IPS-NIHi7 (cell line): ENCODE measurements at regions not wholly inside any gene's neighbourhood (a gene's known extent, or its start where the extent isn't known, plus 50 kb on each side); places are given as distances from the start of the nearest gene placed in this dataset.

Source experiments
- DNase-seq: peaks from one replicate; pipeline ENCODE4 v3.0.0; 2012; ENCODE audit warnings: mixed read lengths; ENCODE audit errors: extremely low spot score

DNA sequence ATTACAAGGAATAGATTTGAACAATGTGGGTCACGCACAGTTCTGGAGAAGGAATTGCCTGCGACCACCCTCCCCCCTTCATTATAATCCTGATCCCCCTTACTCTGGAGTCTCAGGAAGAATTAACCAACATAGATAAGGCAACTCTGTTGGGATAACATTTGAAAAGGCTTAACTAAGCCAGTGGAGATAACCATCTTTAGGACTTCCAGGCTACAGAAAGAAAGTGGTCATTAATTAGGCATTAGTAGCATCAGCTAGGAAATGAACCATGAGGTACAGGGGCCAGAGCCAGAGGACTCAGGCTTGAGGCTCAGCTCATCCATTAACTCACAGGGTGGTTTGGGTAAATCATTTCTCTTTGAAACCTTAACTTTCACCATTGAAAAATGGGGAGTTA lies 720.0 kb upstream of the API5 start:
- DNase-seq = no peak

DNA sequence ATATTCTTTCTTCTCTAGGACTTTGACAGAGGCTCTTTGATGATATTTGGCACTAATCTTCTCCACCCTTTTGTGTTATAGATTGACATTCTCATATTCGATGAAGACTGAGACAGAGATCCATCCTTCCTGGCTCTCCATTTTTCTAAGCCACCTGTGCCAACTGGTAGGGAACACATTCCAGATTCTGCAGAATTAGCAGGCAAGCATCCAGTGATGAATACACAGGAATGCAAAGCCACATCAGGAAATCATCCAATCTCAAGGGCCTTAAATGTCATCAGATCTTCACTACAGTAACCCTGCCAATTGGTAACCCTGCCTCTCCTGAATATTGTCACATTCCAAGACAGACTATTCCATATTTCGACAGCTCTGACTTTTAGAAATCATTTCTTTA lies 718.4 kb upstream of the API5 start:
- DNase-seq = no peak

DNA sequence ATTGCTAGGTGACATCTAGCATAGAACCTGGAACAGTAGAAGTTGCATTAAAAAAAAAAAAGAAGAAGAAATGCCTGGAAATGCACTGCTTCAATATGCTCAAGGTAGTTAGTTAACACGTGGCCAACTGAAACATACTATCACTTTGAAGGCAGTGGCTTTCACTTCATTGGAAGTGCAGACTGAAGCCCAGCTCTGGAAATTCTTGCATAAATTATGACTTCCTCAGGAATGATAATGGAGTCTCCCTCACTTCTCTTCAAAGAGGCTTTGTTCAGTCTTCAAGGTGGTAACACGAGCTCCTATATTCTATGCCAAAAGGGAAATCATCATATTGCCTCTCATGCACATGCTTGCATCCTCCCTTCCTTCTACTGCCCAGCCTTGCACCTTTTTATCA lies 715.9 kb upstream of the API5 start:
- DNase-seq = peak; percentile 18

DNA sequence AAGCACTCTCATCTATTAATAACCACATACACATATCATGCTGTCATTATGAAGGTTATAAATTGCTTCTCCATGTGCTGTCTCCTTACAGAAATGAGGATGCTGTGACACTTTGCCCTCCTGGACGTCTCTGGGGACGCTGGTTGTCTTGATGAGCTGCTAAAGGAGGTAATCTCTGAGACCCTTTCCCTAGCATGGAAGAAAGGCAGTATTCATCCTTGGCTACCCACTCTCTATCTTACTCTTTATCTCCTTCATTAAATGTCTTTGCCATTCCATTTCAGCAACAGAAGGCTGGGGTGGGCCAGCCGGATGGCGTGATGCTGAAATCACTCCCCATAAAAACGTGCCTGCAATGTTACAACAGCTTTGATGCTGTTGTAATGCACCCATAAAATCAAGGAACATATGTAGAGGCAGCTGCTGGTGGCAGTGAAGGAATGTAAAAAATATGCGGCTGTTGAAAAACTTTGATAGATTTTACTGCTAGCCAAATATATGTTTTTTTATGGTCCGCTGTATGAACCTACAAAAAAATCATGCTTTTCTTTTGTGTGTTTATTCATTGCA lies 715.1 kb upstream of the API5 start:
- no peak for DNase-seq

DNA sequence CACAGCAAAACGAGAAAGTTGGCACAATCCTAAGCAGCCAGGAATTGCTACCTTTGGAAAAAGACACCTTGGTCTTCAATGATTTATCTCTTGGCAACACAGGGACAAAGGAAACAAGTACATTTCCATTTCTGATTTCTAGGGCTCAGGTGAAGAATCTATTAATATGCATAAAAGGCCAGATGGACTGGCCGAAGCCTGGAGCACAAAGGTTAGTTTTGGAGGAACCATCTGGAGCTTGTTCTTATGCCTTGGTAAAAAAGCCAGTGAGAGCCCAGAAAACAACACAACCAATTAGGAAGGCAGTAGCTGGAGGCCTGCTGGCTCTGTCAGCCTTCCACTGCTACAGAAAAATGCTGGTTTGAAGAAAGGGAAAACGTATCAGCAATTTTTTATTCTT lies 713.5 kb upstream of the API5 start:
- no peak for DNase-seq

DNA sequence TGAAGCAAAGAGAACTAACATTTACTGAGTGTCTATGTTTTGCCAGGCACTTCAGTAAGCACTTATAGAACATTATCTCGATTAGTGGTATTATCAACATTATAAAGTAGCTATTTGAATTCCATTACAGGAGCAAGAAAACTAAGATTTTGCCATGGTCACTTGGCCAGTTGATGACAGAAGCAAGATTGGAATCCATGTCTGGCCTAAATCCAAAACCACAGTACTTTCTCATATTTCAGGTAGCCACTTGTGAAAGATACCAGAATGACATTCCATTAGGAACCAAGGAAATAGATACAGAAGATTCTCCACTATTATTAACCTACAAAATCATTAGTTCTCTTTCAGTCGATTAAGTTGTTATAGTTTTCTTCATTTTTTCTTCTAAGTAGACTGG lies 691.0 kb upstream of the API5 start:
- no peak for DNase-seq

DNA sequence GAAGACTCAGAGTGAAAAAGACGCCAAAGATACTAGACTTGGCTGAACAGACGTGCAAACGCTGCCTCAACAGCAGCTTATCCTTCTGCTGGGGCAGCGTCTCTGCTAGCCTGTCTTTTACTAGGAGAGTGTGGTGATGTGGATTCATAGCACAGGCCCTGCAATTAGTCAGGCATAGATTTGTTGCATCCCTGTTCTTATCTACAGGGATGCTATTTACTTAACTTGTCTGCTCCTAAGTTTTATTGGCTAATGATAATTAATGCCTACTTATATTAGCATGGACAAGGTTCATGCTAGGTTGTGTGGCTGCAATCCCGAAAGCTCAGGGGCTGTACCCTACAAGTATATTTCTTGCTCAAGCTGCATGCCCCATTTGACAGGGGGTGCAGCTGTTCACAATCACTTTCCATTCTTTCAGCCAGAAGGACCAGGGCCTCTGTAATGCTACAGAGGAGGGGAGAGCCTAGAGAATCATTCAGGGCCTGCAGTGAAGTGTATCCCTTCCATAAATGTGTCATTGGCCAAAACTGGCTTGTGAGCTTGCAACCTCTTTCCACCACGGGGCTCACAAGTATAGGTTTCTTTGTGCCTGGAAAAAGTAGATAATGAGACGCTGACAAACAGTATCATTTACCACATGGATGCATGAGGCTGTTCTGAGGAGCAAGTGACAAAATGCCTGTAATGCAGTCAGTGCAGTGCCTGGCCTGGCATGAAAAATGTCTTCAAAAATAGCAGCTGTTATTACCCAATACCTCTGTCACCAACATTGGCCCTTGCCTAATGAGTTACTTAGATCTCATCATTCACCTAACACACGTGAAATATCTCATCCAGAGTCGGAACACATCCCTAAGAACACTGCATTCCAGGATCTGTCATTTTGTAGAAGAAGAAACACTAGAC lies 685.8 kb upstream of the API5 start:
- DNase-seq = no peak

DNA sequence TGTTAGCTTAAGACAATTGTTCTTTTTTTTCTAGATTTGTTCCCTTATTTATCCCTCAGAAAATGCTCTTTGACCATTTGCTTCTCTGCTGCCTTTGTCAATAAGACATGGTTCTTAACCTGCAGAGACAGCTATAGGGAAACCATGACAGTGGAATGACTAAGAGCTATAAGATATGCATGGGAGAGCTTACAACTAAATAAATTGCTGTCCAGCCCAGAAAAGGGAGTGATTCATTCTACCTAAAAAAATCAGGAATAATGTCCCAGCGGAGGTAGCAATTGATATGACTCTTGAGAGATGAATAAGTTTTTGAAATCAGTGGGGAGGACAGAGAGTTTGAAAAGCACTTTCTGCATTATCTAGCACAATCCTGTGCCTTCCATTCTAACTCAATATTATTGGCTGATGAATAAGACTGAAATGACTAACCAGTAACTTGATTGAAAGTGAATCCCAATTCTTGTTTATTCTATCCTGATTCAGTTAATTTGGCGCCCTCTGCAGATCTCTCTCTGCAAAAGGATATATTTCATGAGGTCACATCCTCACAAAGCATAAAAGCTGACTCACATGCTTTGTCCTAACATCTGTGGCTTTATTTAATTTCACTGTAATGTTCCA lies 680.5 kb upstream of the API5 start:
- DNase-seq = peak; percentile 43

DNA sequence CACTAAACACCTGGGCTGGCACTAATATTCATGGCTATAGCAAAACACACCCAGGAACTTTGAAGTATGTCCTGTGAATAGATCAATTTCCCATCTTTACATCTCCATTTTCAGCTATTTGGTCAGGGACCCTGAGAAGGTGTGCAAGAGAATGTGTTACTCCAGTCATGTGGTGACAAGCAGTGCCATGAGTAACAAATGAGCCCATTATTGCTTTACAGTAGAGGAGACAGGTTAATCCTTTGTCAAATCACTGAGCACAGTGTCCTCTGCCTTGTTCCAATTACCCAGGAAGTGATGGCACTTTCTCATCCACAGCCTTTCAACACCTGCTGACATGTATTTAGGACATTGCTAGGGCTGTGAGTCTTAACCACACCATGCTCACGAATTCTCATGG lies 664.8 kb upstream of the API5 start:
- DNase-seq = no peak

DNA sequence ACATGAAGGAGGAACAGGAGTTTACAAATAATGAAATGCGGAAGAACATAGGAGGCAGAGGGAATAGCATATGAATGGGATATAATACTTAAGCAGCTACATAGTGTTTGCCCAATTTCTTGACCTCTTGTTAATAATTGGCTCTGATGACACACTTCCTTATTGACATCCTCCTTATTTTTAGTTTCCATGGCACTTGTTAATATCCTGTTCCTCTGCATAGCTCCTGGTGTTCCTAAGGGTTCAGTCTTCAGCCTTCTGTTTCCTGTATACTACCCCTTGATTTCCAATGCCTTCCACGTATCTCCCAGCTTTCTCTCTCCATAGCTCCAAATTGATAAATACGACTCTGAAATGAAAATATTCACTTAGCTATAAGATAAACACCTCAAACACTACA lies 663.8 kb upstream of the API5 start:
- DNase-seq = no peak

DNA sequence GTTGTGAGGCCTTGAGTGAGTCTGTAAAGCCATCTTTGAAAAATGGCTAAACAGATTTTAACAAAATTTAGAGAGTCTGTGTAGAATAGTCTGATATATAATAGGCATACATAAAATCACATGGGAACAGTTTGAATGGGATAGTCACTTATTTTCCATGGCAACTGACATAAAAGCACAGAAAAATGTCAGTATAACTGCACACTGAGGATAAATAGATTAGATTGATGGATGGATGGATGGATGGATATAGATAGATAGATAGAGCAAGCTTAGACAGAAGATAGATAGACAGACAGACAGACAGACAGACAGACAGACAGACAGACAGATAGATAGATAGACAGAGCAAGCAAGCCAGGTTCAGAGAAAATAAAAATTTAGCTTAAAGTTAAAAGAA lies 660.2 kb upstream of the API5 start:
- no peak for DNase-seq

DNA sequence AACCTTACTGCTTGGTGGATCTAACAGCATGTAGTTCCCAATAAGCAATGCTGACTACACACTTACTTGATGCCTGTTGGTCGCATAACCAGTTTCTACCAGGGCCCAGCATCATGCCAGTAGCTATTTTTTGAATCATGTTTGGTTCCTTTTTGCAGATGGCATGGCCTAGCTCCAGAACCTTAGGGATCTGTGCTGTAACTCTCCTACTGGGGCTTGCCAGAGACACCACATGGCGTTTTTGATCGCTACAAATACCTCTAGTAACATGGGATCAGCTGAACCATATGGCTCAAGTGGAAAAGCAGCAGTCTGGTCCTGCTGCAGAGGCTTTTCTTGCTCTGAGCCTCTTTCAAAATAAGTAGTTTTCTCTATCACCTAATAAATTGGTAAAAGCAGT lies 654.6 kb upstream of the API5 start:
- no peak for DNase-seq

DNA sequence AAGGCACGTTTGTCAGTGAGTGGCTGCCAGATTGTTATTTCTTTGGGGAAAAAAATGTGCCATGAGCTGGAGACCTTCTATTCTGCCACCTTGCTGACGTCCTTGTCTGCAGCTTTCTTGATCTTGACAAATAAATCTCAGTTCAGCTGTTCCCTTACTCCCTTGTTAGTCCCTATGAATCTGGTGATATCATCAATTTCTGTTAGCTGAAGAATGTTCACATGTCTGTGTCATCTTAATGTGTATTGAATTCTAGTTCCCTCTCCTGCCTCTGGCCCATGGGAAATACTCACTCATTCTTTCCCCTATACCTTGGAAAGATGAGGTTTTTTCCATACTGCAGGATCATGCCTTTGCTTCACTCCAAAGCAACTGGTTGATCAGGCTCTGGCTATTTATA lies 649.9 kb upstream of the API5 start:
- DNase-seq = no peak

DNA sequence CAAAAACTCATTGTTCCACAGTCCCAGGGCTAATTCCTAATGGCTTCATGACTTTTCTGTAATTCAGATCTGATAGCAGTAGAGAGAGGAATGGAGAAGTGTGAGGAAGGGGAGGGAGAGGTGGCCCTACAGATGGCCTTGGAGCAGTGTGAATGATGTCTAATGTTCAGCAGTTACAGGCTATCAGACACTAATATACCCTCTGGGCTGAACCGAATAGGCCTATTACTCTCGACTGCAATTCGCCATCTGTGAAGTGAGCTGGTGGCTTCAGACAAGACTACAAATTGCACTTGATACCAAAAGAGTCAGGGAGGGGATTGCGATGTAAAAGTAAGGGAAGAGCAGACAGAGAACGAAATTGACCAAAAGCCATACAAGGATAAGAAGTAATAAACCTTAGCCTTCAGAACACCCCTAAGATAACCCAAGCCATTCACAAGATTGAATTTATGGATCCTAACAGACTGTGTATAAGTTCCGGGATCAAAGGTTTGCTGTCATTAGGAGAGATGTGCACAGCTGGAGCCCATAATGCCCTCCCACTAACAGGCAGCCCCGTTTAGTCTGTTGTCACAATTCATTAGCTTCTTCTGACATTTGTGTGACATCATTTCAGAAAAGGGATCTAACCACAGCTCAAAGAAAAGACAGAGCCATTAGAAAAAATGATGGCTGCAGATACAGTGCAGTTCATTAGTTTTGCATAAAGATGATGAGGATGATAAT lies 642.4 kb upstream of the API5 start:
- DNase-seq = no peak

DNA sequence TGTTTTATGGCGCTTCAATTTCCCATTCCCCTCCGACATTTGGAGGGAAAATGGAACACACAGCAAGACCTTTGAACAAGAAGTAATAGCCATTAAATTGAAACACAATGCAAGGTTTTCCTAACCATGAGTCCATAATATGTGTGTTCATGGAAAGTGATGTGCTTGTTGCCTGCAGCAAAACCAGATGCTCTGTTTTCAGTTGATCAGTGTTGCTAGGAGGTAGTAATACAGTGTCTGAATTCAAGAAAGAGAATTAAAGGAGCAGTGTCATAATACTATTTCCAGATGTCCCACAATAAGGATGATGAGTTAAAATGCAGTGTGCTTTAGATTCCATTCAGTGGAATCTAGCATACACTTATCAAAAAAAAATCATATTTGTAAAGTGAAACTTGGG lies 637.4 kb upstream of the API5 start:
- no peak for DNase-seq

DNA sequence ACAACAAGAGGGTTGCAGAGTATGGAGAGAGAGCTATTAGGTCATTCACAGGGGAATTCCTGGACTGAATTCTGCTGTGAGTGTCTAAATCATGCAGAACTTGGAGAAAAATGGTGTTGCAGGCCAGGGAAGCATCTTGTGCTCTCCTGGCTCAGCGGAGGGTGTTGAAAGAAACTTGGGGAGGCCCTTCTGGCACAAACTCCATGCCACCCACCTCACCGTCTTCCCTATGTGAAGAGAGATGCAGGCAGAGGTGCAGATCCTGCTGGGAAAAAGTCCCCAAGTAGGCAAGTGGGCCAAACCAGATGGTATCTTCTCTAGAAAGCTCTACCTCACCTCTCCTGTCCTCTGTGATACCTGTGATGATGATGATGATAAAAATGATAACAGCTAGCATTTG lies 604.3 kb upstream of the API5 start:
- no peak for DNase-seq

DNA sequence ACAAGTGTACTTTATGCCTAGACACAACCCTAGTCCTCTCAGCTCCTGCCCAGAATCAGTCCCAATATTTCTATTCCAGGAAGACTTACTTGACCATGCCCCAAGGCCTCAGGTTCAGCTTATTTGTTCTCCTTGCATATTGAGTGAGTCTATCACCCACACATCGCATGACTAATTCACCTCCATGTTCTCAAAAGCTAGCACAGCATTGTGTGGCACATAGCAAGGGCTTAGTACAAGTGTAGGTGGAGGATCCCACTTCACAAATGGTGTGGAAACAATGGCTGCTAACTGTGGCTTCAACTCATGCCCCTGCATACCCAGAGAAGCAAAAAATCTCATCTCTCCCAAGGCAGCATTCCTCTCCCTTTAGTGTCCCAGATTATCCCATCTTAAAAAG lies 602.6 kb upstream of the API5 start:
- no peak for DNase-seq

DNA sequence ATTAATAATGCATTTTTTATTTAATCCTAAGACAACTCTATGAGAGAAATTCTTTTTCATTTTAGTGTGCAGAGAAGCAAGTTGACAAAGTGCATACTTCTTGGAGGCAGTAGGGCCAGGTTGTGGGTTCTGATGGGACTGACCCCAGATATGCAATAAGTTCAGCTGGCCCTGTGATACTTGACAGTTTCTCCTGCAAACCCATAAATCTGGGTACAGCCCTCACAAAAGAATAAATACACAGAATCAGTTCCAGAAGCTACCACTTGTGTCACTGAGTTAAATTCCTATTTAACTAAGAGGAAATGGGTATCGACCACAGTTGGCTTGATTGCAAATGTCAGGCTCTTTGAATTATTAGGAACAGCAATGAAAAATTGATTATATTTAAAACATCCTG lies 598.5 kb upstream of the API5 start:
- no peak for DNase-seq

DNA sequence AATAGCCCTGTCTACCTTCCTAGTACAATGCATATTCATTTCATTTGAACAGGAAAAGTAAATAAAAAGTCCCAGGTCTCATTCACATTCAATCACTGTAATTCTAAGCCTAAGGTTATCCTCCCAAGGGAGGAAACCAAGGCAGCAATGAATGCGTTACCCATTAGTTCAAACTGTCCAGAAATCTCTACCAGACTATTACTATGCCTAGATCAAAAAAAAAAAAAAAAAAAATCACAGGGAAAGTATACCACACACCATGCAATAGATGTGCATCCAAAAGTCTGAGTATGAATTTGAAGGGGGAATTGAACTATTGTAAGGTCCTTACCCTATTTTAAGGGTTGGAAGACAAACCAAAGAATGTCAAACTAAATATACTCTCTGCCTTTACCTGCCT lies 598.0 kb upstream of the API5 start:
- DNase-seq = no peak

DNA sequence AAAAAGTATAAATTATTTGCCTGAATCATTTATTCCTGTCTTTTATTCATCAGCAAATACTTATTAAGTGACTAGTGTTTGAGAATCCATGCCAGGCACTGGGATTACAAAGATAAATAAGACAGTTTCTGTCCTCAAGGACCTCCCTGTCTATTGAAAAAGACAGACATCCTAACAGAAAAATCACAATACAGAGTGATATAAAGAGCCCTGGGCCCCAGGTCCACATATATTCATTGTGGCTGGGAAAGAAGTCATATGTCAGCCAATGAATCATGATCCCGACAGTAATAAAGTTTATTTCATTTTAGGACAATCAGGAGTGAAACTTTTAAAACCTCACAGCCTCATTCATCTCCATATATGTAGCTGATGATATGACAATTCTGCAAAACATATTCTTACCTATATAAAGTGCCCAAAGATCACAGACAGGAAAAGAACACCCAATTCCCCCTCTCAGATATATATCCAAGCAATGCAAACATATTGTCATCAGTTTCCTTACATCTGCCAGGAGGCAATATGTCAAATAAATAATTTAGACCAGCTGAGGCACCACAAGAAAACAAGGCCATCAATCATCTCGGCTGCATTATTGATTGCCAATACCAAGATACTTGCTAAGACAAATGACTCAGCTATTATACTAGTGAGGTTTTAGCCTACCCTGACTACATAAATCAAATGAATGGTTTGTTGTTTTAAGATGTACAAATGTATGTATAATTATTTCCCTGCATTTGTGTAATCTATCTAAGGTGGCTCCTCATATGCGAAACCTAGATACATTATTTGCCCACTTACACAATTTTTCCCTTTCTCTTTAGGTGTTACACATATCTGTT lies 590.9 kb upstream of the API5 start:
- no peak for DNase-seq

DNA sequence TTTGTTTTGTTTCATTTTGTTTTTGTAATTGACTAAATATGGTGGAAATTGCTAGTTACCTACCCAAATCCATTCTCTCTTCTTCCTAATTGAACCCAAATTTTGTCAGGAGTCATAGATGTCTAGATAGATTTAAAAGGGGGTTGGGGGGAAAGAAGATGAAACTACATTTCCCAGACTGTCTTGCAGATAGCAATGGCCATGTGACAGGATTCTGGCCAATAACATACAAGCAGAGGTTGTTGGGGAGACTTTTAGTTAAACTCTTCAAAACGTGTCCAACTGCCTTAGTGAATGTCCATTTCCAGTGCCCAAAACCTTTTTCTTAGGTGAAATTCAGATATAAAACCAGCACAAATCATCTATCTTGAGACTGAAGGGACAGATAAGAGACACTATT lies 583.9 kb upstream of the API5 start:
- no peak for DNase-seq

DNA sequence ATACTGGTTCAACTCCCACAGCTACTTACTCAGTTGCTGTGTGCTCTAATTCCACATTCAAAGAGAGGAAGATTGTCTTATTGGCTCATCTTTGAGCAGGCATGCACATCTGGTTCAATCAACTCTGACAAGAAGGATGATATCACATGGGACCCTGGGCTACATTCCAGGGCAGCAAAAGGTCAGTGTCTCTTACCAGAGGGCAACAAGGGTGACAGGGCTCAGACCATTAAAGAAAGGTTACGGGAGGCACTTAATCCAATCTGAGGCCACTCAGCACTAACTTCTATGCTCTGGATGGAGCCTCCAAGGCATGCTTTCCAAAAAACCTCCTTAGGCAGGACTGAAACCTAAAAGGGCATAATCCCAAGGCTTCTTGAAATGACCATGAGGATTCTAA lies 549.4 kb upstream of the API5 start:
- no peak for DNase-seq
